ENCODE measurements at regions not wholly inside any gene's neighbourhood (a gene's known extent, or its start where the extent isn't known, plus 50 kb on each side); places are given as distances from the start of the nearest gene placed in this dataset.

GRCh38 chr19:31574251-31574973 is 225.2 kb upstream of the TSHZ3 start:
- Histone ChIP-seq H3K79me2 (ENCODE audit: low read length) (no peaks in the 10 kb centered on the region), H3K4me2 (ENCODE audit: low read depth, low read length) (no peak overlapping the region), H3K27ac (ENCODE audit: low read length) (no peak overlapping the region), H3F3A (ENCODE audit: insufficient read depth, low read length) (no peaks in the 10 kb centered on the region), H3K9me3 (replicated peaks; ENCODE audit: insufficient read depth, low read length) (no peaks in the 10 kb centered on the region), H4K20me1 (ENCODE audit: insufficient read depth, low read length) (no peaks in the 10 kb centered on the region), H3K4me1 (ENCODE audit: low read length) (no peaks in the 10 kb centered on the region), H2AFZ (ENCODE audit: low read length) (no peak overlapping the region), H3K36me3 (replicated peaks; ENCODE audit: insufficient read depth, low read length) (no peaks in the 10 kb centered on the region), H3K4me3 (ENCODE audit: low read length) (no peak overlapping the region), H3K27me3 (replicated peaks; ENCODE audit: insufficient read depth, low read length) (peaks cover 83% of the 10 kb centered on the region), H3K9me2 (replicated peaks; ENCODE audit: insufficient read depth, low read length) (no peaks in the 10 kb centered on the region), H3K9ac (ENCODE audit: low read length) (no peak overlapping the region)
- TF ChIP-seq, protein P1, sequence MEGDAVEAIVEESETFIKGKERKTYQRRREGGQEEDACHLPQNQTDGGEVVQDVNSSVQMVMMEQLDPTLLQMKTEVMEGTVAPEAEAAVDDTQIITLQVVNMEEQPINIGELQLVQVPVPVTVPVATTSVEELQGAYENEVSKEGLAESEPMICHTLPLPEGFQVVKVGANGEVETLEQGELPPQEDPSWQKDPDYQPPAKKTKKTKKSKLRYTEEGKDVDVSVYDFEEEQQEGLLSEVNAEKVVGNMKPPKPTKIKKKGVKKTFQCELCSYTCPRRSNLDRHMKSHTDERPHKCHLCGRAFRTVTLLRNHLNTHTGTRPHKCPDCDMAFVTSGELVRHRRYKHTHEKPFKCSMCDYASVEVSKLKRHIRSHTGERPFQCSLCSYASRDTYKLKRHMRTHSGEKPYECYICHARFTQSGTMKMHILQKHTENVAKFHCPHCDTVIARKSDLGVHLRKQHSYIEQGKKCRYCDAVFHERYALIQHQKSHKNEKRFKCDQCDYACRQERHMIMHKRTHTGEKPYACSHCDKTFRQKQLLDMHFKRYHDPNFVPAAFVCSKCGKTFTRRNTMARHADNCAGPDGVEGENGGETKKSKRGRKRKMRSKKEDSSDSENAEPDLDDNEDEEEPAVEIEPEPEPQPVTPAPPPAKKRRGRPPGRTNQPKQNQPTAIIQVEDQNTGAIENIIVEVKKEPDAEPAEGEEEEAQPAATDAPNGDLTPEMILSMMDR (IDR thresholded peaks at IDR 0.05; ENCODE audit: low read length) = no peak
- TF ChIP-seq EZH2phosphoT487 (IDR thresholded peaks at IDR 0.05; ENCODE audit: low read length) (no peak), EZH2 (optimal IDR thresholded peaks at IDR 0.05; ENCODE audit: low read depth, low read length) (no peak)
- DNase-seq = no peak

DNA sequence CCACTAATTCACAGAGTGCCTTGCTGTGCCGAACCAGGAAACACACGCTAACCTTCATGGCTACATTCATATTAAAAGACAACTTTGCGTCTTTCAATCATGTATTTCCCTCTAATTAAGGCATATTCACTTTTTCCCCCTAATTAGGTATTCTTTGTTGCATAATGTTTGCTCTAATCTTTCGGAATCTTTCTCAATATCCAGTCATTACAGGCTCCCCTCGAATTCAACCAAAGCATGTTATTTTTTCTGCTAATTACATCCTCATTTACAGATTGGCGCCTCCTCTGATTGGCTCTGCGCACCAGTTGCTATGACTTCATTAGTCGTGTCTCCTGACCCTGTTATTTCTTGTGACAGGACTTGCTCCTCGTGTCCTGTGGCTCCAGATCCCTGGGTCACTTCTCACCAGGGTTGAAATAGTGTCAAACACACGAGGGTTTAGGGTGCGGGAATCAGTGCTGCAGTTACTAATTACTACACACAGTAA is 226.7 kb upstream of the TSHZ3 start:
- no peaks in the 10 kb centered on the region for H3F3A ChIP-seq (ENCODE audit: insufficient read depth, low read length)
- no peaks in the 10 kb centered on the region for H3K36me3 ChIP-seq (replicated peaks; ENCODE audit: insufficient read depth, low read length)
- H3K9me2 ChIP-seq (replicated peaks; ENCODE audit: insufficient read depth, low read length) = no peaks in the 10 kb centered on the region
- TF ChIP-seq, protein P1 (IDR thresholded peaks at IDR 0.05; ENCODE audit: low read length) = no peak
- no peak for TF ChIP-seq EZH2phosphoT487 (IDR thresholded peaks at IDR 0.05; ENCODE audit: low read length)
- no peak for TF ChIP-seq EZH2 (optimal IDR thresholded peaks at IDR 0.05; ENCODE audit: low read depth, low read length)
- no peak for DNase-seq
- H3K79me2 ChIP-seq (ENCODE audit: low read length) = no peaks in the 10 kb centered on the region
- no peak overlapping the region for H3K9ac ChIP-seq (ENCODE audit: low read length)
- H3K4me1 ChIP-seq (ENCODE audit: low read length) = no peaks in the 10 kb centered on the region
- H3K27ac ChIP-seq (ENCODE audit: low read length) = no peak overlapping the region
- H3K4me3 ChIP-seq (ENCODE audit: low read length) = no peak overlapping the region
- no peaks in the 10 kb centered on the region for H3K9me3 ChIP-seq (replicated peaks; ENCODE audit: insufficient read depth, low read length)
- H3K27me3 ChIP-seq (replicated peaks; ENCODE audit: insufficient read depth, low read length) = peaks cover 81% of the 10 kb centered on the region
- no peaks in the 10 kb centered on the region for H4K20me1 ChIP-seq (ENCODE audit: insufficient read depth, low read length)
- H2AFZ ChIP-seq (ENCODE audit: low read length) = no peak overlapping the region
- no peak overlapping the region for H3K4me2 ChIP-seq (ENCODE audit: low read depth, low read length)

DNA sequence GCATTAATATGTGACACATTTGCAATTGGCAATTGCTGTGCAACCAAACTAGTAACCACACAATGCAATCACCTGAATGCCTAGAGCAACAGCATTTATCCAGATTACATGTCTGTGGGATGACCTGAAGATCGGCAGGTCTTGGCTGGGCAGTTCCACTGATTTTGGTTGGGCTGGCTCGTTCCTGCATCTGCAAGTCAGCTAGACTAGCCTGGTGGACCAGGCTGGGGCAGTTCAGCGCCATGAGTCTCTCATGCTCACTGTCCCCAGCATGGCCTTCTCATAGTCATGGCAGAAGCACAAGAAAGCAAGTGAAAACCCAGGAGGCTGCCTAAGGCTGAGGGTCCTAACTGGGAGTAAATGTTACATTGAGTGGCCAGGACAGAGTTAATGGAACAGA is 229.1 kb upstream of the TSHZ3 start:
- H3K36me3 ChIP-seq (replicated peaks; ENCODE audit: insufficient read depth, low read length) = no peaks in the 10 kb centered on the region
- H3K9me2 ChIP-seq (replicated peaks; ENCODE audit: insufficient read depth, low read length) = no peaks in the 10 kb centered on the region
- no peak overlapping the region for H3K27ac ChIP-seq (ENCODE audit: low read length)
- H3K4me3 ChIP-seq (ENCODE audit: low read length) = no peak overlapping the region
- H3K4me2 ChIP-seq (ENCODE audit: low read depth, low read length) = no peak overlapping the region
- no peak for DNase-seq
- H3K4me1 ChIP-seq (ENCODE audit: low read length) = no peaks in the 10 kb centered on the region
- no peaks in the 10 kb centered on the region for H3K79me2 ChIP-seq (ENCODE audit: low read length)
- no peaks in the 10 kb centered on the region for H3F3A ChIP-seq (ENCODE audit: insufficient read depth, low read length)
- peaks cover 67% of the 10 kb centered on the region for H3K27me3 ChIP-seq (replicated peaks; ENCODE audit: insufficient read depth, low read length)
- TF ChIP-seq EZH2phosphoT487 (IDR thresholded peaks at IDR 0.05; ENCODE audit: low read length) (no peak), EZH2 (optimal IDR thresholded peaks at IDR 0.05; ENCODE audit: low read depth, low read length) (no peak)
- TF ChIP-seq, protein P1 (IDR thresholded peaks at IDR 0.05; ENCODE audit: low read length) = no peak
- H3K9me3 ChIP-seq (replicated peaks; ENCODE audit: insufficient read depth, low read length) = no peaks in the 10 kb centered on the region
- no peaks in the 10 kb centered on the region for H4K20me1 ChIP-seq (ENCODE audit: insufficient read depth, low read length)
- H3K9ac ChIP-seq (ENCODE audit: low read length) = no peak overlapping the region
- no peak overlapping the region for H2AFZ ChIP-seq (ENCODE audit: low read length)

All from MM.1S (cell line).